BJ (cell line): ENCODE measurements at regions not wholly inside any gene's neighbourhood (a gene's known extent, or its start where the extent isn't known, plus 50 kb on each side); places are given as distances from the start of the nearest gene placed in this dataset.
"Not testable (repeated sequence)": the region's sequence is repeated elsewhere in the genome, so short reads cannot be mapped to it uniquely, and the experiment has no call there.

Experiments used
- CTCF ChIA-PET: fragments of 350-600 bp; formaldehyde crosslinking; extraction: SDS; loops from one replicate; lab custom pipeline; 2021; ENCODE audit warnings: antibody characterized with exemption, inconsistent platforms; lab: Yijun Ruan, JAX
- POLR2A ChIA-PET: fragments of 300-600 bp; sonication (Branson Sonifier 250); formaldehyde crosslinking; extraction: SDS; loops from one replicate; lab custom pipeline; 2021; ENCODE audit warnings: antibody characterized with exemption; lab: Charles Lee
- DNase-seq: peaks from one replicate; pipeline ENCODE4 v3.0.0-alpha.2; 2011; ENCODE audit warnings: low read depth
- H3K27me3 ChIP-seq: 2 replicates; pipeline ENCODE4 v1.6.0; 2011; ENCODE audit warnings: low read length; ENCODE audit not compliant: control insufficient read depth, insufficient read depth
- H3K36me3 ChIP-seq: 2 replicates; pipeline ENCODE4 v1.5.1; 2011; ENCODE audit warnings: low read length; ENCODE audit not compliant: control insufficient read depth, insufficient read depth
- H3K4me3 ChIP-seq: 2 replicates; pipeline ENCODE4 v1.5.1; 2011; ENCODE audit warnings: low read depth, mild to moderate bottlenecking, control low read depth, low read length
- CTCF ChIP-seq: IDR thresholded peaks from 2 replicates; pipeline ENCODE4 v1.5.1; 2011; ENCODE audit warnings: low read depth, mild to moderate bottlenecking, control low read depth, inconsistent platforms, low read length, moderate library complexity; ENCODE audit not compliant: insufficient read depth

GRCh38 chr13:74266861-74267260 is 132.7 kb upstream of the KLF12 start:
- ChIA-PET POLR2A (no interaction called here), CTCF (interaction anchor here (1.1 kb wide), 1 partner anchor 916 kb away, joined by 3 read pairs; no protein-coding TSS in a partner anchor)
- Histone ChIP-seq H3K4me3 (no peak overlapping the region), H3K36me3 (no peaks in the 10 kb centered on the region), H3K27me3 (no peaks in the 10 kb centered on the region)
- no peak for DNase-seq
- no peak for TF ChIP-seq CTCF

- no peak for DNase-seq
- H3K36me3 ChIP-seq, result no peaks in the 10 kb centered on the region
- ChIA-PET POLR2A (no interaction called here), CTCF (interaction anchor here (0.7 to 1.1 kb wide), 2 partner anchors 12 to 916 kb away, joined by 3 read pairs; no protein-coding TSS in a partner anchor)
- no peak for TF ChIP-seq CTCF
- H3K4me3 ChIP-seq, result no peak overlapping the region
- H3K27me3 ChIP-seq, result no peaks in the 10 kb centered on the region
Measured at GRCh38 chr13:74266309-74266708, 132.1 kb upstream of the KLF12 start.

GRCh38 chr13:74264333-74264732 is 130.1 kb upstream of the KLF12 start:
- Histone ChIP-seq H3K27me3 (no peaks in the 10 kb centered on the region), H3K4me3 (no peak overlapping the region), H3K36me3 (no peaks in the 10 kb centered on the region)
- DNase-seq, result no peak
- ChIA-PET CTCF (no interaction called here), POLR2A (no interaction called here)
- no peak for TF ChIP-seq CTCF

GRCh38 chr13:74260420-74260819 is 126.2 kb upstream of the KLF12 start:
- H3K36me3 ChIP-seq, CTCF ChIA-PET, H3K4me3 ChIP-seq, H3K27me3 ChIP-seq, DNase-seq, POLR2A ChIA-PET: not testable (repeated sequence)

- no peaks in the 10 kb centered on the region for H3K27me3 ChIP-seq
- ChIA-PET CTCF (no interaction called here), POLR2A (no interaction called here)
- H3K4me3 ChIP-seq, result no peak overlapping the region
- no peak for TF ChIP-seq CTCF
- no peak for DNase-seq
- H3K36me3 ChIP-seq, result no peaks in the 10 kb centered on the region
Measured at GRCh38 chr13:74259641-74260040, 125.4 kb upstream of the KLF12 start.

- CTCF ChIA-PET, result no interaction called here
- no peaks in the 10 kb centered on the region for H3K27me3 ChIP-seq
- DNase-seq, result no peak
- no peak for TF ChIP-seq CTCF
- no peak overlapping the region for H3K4me3 ChIP-seq
- H3K36me3 ChIP-seq, result no peaks in the 10 kb centered on the region
- POLR2A ChIA-PET, result no interaction called here
Measured at GRCh38 chr13:74258961-74259360, 124.8 kb upstream of the KLF12 start.
